C4-2B (cell line): ENCODE measurements at regions not wholly inside any gene's neighbourhood (a gene's known extent, or its start where the extent isn't known, plus 50 kb on each side); places are given as distances from the start of the nearest gene placed in this dataset.

Experiments used
- ZFX ChIP-seq: fragments of 450-650 bp; IDR thresholded peaks from 2 replicates; pipeline ENCODE4 v1.6.1; 2017
- TF ChIP-seq, protein P1 (sequence below): fragments of 450-650 bp; conservative IDR thresholded peaks from 2 replicates; pipeline ENCODE4 v1.5.1; 2017; ENCODE audit warnings: mild to moderate bottlenecking

GRCh38 chr22:27262361-27262760 lies 539.2 kb downstream of the MN1 start:
- TF ChIP-seq, protein P1, sequence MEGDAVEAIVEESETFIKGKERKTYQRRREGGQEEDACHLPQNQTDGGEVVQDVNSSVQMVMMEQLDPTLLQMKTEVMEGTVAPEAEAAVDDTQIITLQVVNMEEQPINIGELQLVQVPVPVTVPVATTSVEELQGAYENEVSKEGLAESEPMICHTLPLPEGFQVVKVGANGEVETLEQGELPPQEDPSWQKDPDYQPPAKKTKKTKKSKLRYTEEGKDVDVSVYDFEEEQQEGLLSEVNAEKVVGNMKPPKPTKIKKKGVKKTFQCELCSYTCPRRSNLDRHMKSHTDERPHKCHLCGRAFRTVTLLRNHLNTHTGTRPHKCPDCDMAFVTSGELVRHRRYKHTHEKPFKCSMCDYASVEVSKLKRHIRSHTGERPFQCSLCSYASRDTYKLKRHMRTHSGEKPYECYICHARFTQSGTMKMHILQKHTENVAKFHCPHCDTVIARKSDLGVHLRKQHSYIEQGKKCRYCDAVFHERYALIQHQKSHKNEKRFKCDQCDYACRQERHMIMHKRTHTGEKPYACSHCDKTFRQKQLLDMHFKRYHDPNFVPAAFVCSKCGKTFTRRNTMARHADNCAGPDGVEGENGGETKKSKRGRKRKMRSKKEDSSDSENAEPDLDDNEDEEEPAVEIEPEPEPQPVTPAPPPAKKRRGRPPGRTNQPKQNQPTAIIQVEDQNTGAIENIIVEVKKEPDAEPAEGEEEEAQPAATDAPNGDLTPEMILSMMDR: no peak
- TF ChIP-seq ZFX: no peak
